ENCODE measurements at regions not wholly inside any gene's neighbourhood (a gene's known extent, or its start where the extent isn't known, plus 50 kb on each side); places are given as distances from the start of the nearest gene placed in this dataset.

GRCh38 chr15:97892167-97892938, 68.2 kb upstream of the ARRDC4 start:
- no peak for DNase-seq
- Histone ChIP-seq H3F3A (ENCODE audit: insufficient read depth) (no peaks in the 10 kb centered on the region), H3K79me2 (ENCODE audit: insufficient read depth) (no peaks in the 10 kb centered on the region), H3K9me2 (ENCODE audit: insufficient read depth) (no peaks in the 10 kb centered on the region), H2AFZ (no peak overlapping the region), H3K27me3 (replicated peaks; ENCODE audit: insufficient read depth) (no peaks in the 10 kb centered on the region), H3K9ac (no peak overlapping the region), H3K9me3 (ENCODE audit: low read depth) (no peaks in the 10 kb centered on the region), H3K4me3 (no peak overlapping the region), H3K36me3 (ENCODE audit: low read depth) (no peaks in the 10 kb centered on the region), H3K4me1 (ENCODE audit: insufficient read depth) (no peaks in the 10 kb centered on the region), H3K4me2 (ENCODE audit: unreplicated experiment) (no peak overlapping the region), H4K20me1 (ENCODE audit: insufficient read depth) (no peaks in the 10 kb centered on the region), H3K27ac (no peak overlapping the region)
- in situ Hi-C loops (cut with MboI), result no loop called here
- WGBS, 2 experiments (ENCODE audit: low coverage in 1 of 2, low lambda C conversion rate in 2 of 2, missing lambda C conversion rate in 2 of 2), result 59 to 61% methylated on average over 13 of the region's 13 CpGs
- no peak for TF ChIP-seq EZH2 (IDR thresholded peaks at IDR 0.05; ENCODE audit: insufficient read depth, poor library complexity, severe bottlenecking)
- TF ChIP-seq EZH2phosphoT487 (IDR thresholded peaks at IDR 0.05; ENCODE audit: insufficient read depth, low read depth), result no peak

- in situ Hi-C loops (cut with MboI), result no loop called here
- Histone ChIP-seq H3K9me2 (ENCODE audit: insufficient read depth) (no peaks in the 10 kb centered on the region), H3F3A (ENCODE audit: insufficient read depth) (no peaks in the 10 kb centered on the region), H3K4me1 (ENCODE audit: insufficient read depth) (no peaks in the 10 kb centered on the region), H3K4me2 (ENCODE audit: unreplicated experiment) (no peak overlapping the region), H3K9ac (no peak overlapping the region), H3K27me3 (replicated peaks; ENCODE audit: insufficient read depth) (no peaks in the 10 kb centered on the region), H3K4me3 (no peak overlapping the region), H2AFZ (no peak overlapping the region), H3K9me3 (ENCODE audit: low read depth) (no peaks in the 10 kb centered on the region), H4K20me1 (ENCODE audit: insufficient read depth) (no peaks in the 10 kb centered on the region), H3K27ac (no peak overlapping the region), H3K36me3 (ENCODE audit: low read depth) (no peaks in the 10 kb centered on the region), H3K79me2 (ENCODE audit: insufficient read depth) (no peaks in the 10 kb centered on the region)
- WGBS, 2 experiments (ENCODE audit: low coverage in 1 of 2, low lambda C conversion rate in 2 of 2, missing lambda C conversion rate in 2 of 2), result 39 to 51% methylated on average over 5 of the region's 5 CpGs
- TF ChIP-seq EZH2phosphoT487 (IDR thresholded peaks at IDR 0.05; ENCODE audit: insufficient read depth, low read depth) (no peak), EZH2 (IDR thresholded peaks at IDR 0.05; ENCODE audit: insufficient read depth, poor library complexity, severe bottlenecking) (no peak)
- no peak for DNase-seq
Observed at GRCh38 chr15:97893967-97894366, 66.5 kb upstream of the ARRDC4 start.

- peak; percentile 63 for DNase-seq
- H3K4me3 ChIP-seq, result no peak overlapping the region
- peaks cover 14% of the 10 kb centered on the region for H3F3A ChIP-seq (ENCODE audit: insufficient read depth)
- no peaks in the 10 kb centered on the region for H3K36me3 ChIP-seq (ENCODE audit: low read depth)
- 32 to 47% methylated on average over 5 of the region's 5 CpGs for WGBS, 2 experiments (ENCODE audit: low coverage in 1 of 2, low lambda C conversion rate in 2 of 2, missing lambda C conversion rate in 2 of 2)
- in situ Hi-C loops (cut with MboI), result loop anchor here (10.0 kb wide), 1 partner anchor 185 kb away; no protein-coding TSS in a partner anchor
- H3K4me1 ChIP-seq (ENCODE audit: insufficient read depth), result peaks cover 21% of the 10 kb centered on the region
- H4K20me1 ChIP-seq (ENCODE audit: insufficient read depth), result no peaks in the 10 kb centered on the region
- H2AFZ ChIP-seq, result no peak overlapping the region
- no peaks in the 10 kb centered on the region for H3K9me2 ChIP-seq (ENCODE audit: insufficient read depth)
- H3K9ac ChIP-seq, result no peak overlapping the region
- no peak overlapping the region for H3K27ac ChIP-seq
- no peaks in the 10 kb centered on the region for H3K9me3 ChIP-seq (ENCODE audit: low read depth)
- peak overlapping the region; percentile 4 for H3K4me2 ChIP-seq (ENCODE audit: unreplicated experiment)
- no peaks in the 10 kb centered on the region for H3K27me3 ChIP-seq (replicated peaks; ENCODE audit: insufficient read depth)
- H3K79me2 ChIP-seq (ENCODE audit: insufficient read depth), result no peaks in the 10 kb centered on the region
- TF ChIP-seq EZH2 (IDR thresholded peaks at IDR 0.05; ENCODE audit: insufficient read depth, poor library complexity, severe bottlenecking) (no peak), EZH2phosphoT487 (IDR thresholded peaks at IDR 0.05; ENCODE audit: insufficient read depth, low read depth) (no peak)
Observed at GRCh38 chr15:97899981-97900380, 60.5 kb upstream of the ARRDC4 start.

- Histone ChIP-seq H3K27ac (peak overlapping the region; percentile 58), H3K4me1 (ENCODE audit: insufficient read depth) (peaks cover 21% of the 10 kb centered on the region), H3K4me3 (no peak overlapping the region), H3K36me3 (ENCODE audit: low read depth) (no peaks in the 10 kb centered on the region), H3K79me2 (ENCODE audit: insufficient read depth) (no peaks in the 10 kb centered on the region), H3K4me2 (ENCODE audit: unreplicated experiment) (peak overlapping the region; percentile 55), H2AFZ (no peak overlapping the region), H3K9ac (peak overlapping the region; percentile 39; the same call in 1 of the 2 replicates), H3K9me2 (ENCODE audit: insufficient read depth) (no peaks in the 10 kb centered on the region), H3K27me3 (replicated peaks; ENCODE audit: insufficient read depth) (no peaks in the 10 kb centered on the region), H3F3A (ENCODE audit: insufficient read depth) (peaks cover 14% of the 10 kb centered on the region), H4K20me1 (ENCODE audit: insufficient read depth) (no peaks in the 10 kb centered on the region), H3K9me3 (ENCODE audit: low read depth) (no peaks in the 10 kb centered on the region)
- in situ Hi-C loops (cut with MboI), result loop anchor here (10.0 kb wide), 1 partner anchor 183 kb away; no protein-coding TSS in a partner anchor
- TF ChIP-seq EZH2 (IDR thresholded peaks at IDR 0.05; ENCODE audit: insufficient read depth, poor library complexity, severe bottlenecking) (no peak), EZH2phosphoT487 (IDR thresholded peaks at IDR 0.05; ENCODE audit: insufficient read depth, low read depth) (no peak)
- WGBS, 2 experiments (ENCODE audit: low coverage in 1 of 2, low lambda C conversion rate in 2 of 2, missing lambda C conversion rate in 2 of 2), result 15 to 16% methylated on average over 10 of the region's 10 CpGs
- peak; percentile 95 for DNase-seq
Observed at GRCh38 chr15:97902140-97902780, 58.2 kb upstream of the ARRDC4 start.

Data from GM23248 (cell line).